H1 (cell line): ENCODE measurements at regions not wholly inside any gene's neighbourhood (a gene's known extent, or its start where the extent isn't known, plus 50 kb on each side); places are given as distances from the start of the nearest gene placed in this dataset.

ENCODE experiments used
- EP300 ChIP-seq, 2 experiments: IDR thresholded peaks; 1 replicate in 1 of 2; 2 replicates in 1 of 2; pipeline ENCODE4 v1.6.1; 2011 to 2012; ENCODE audit warnings: low read depth in 2 of 2, low read length in 2 of 2, mild to moderate bottlenecking in 2 of 2, borderline replicate concordance in 1 of 2, inconsistent platforms in 1 of 2, moderate library complexity in 1 of 2
- NRF1 ChIP-seq: IDR thresholded peaks from 2 replicates; pipeline ENCODE4 v1.6.1; 2011; ENCODE audit warnings: mild to moderate bottlenecking, low read depth, low read length, improper control_type of control experiment
- SP2 ChIP-seq: IDR thresholded peaks from 2 replicates; pipeline ENCODE4 v1.6.1; 2012; ENCODE audit warnings: mild to moderate bottlenecking, low read length, inconsistent platforms
- TCF12 ChIP-seq: IDR thresholded peaks from 2 replicates; pipeline ENCODE4 v1.6.1; 2011; ENCODE audit warnings: low read depth, mild to moderate bottlenecking, low read length
- TF ChIP-seq, protein P1 (sequence below): fragments of 300-600 bp; sonication (generic); IDR thresholded peaks from 2 replicates; pipeline ENCODE4 v1.7.1; 2012; ENCODE audit warnings: low read length, moderate library complexity, mild to moderate bottlenecking, inconsistent platforms; ENCODE audit not compliant: insufficient replicate concordance

DNA sequence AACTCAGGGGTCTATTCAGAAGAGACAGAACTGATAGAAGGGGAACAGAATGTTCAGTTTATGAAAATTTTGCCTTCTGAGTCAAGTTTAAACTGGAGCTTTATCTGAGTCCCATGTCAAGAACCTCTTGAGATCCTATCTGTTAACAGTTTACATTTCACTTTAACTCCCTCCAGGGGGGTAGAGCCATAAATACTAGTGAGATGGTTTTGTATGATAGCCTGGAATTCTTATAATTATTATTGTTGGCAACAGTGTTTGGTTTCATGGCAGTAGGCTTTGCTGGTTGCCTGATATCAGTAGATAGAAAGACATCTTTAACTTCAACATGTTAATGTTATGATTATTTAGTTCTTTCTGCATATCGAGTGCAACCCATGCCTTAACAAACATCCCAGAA, 498.5 kb downstream of the INSC start (continued):
- TF ChIP-seq, protein P1, sequence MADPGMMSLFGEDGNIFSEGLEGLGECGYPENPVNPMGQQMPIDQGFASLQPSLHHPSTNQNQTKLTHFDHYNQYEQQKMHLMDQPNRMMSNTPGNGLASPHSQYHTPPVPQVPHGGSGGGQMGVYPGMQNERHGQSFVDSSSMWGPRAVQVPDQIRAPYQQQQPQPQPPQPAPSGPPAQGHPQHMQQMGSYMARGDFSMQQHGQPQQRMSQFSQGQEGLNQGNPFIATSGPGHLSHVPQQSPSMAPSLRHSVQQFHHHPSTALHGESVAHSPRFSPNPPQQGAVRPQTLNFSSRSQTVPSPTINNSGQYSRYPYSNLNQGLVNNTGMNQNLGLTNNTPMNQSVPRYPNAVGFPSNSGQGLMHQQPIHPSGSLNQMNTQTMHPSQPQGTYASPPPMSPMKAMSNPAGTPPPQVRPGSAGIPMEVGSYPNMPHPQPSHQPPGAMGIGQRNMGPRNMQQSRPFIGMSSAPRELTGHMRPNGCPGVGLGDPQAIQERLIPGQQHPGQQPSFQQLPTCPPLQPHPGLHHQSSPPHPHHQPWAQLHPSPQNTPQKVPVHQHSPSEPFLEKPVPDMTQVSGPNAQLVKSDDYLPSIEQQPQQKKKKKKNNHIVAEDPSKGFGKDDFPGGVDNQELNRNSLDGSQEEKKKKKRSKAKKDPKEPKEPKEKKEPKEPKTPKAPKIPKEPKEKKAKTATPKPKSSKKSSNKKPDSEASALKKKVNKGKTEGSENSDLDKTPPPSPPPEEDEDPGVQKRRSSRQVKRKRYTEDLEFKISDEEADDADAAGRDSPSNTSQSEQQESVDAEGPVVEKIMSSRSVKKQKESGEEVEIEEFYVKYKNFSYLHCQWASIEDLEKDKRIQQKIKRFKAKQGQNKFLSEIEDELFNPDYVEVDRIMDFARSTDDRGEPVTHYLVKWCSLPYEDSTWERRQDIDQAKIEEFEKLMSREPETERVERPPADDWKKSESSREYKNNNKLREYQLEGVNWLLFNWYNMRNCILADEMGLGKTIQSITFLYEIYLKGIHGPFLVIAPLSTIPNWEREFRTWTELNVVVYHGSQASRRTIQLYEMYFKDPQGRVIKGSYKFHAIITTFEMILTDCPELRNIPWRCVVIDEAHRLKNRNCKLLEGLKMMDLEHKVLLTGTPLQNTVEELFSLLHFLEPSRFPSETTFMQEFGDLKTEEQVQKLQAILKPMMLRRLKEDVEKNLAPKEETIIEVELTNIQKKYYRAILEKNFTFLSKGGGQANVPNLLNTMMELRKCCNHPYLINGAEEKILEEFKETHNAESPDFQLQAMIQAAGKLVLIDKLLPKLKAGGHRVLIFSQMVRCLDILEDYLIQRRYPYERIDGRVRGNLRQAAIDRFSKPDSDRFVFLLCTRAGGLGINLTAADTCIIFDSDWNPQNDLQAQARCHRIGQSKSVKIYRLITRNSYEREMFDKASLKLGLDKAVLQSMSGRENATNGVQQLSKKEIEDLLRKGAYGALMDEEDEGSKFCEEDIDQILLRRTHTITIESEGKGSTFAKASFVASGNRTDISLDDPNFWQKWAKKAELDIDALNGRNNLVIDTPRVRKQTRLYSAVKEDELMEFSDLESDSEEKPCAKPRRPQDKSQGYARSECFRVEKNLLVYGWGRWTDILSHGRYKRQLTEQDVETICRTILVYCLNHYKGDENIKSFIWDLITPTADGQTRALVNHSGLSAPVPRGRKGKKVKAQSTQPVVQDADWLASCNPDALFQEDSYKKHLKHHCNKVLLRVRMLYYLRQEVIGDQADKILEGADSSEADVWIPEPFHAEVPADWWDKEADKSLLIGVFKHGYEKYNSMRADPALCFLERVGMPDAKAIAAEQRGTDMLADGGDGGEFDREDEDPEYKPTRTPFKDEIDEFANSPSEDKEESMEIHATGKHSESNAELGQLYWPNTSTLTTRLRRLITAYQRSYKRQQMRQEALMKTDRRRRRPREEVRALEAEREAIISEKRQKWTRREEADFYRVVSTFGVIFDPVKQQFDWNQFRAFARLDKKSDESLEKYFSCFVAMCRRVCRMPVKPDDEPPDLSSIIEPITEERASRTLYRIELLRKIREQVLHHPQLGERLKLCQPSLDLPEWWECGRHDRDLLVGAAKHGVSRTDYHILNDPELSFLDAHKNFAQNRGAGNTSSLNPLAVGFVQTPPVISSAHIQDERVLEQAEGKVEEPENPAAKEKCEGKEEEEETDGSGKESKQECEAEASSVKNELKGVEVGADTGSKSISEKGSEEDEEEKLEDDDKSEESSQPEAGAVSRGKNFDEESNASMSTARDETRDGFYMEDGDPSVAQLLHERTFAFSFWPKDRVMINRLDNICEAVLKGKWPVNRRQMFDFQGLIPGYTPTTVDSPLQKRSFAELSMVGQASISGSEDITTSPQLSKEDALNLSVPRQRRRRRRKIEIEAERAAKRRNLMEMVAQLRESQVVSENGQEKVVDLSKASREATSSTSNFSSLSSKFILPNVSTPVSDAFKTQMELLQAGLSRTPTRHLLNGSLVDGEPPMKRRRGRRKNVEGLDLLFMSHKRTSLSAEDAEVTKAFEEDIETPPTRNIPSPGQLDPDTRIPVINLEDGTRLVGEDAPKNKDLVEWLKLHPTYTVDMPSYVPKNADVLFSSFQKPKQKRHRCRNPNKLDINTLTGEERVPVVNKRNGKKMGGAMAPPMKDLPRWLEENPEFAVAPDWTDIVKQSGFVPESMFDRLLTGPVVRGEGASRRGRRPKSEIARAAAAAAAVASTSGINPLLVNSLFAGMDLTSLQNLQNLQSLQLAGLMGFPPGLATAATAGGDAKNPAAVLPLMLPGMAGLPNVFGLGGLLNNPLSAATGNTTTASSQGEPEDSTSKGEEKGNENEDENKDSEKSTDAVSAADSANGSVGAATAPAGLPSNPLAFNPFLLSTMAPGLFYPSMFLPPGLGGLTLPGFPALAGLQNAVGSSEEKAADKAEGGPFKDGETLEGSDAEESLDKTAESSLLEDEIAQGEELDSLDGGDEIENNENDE: no peak
- TF ChIP-seq EP300 (IDR thresholded peaks at IDR 0.05; ENCODE audit: borderline replicate concordance in 1 of 2, low read depth in 2 of 2, low read length in 2 of 2): no peak
- no peak for TF ChIP-seq SP2
- no peak for TF ChIP-seq NRF1
- no peak for TF ChIP-seq TCF12
